NCI-H2196 (cell line): ENCODE measurements at regions not wholly inside any gene's neighbourhood (a gene's known extent, or its start where the extent isn't known, plus 50 kb on each side); places are given as distances from the start of the nearest gene placed in this dataset.
"Not testable (repeated sequence)": the region's sequence is repeated elsewhere in the genome, so short reads cannot be mapped to it uniquely, and the experiment has no call there.

ENCODE experiments used
- DNase-seq: peaks from one replicate; lab custom pipeline; 2025; ENCODE audit not compliant: unreplicated experiment; lab: John Stamatoyannopoulos, UW

DNA sequence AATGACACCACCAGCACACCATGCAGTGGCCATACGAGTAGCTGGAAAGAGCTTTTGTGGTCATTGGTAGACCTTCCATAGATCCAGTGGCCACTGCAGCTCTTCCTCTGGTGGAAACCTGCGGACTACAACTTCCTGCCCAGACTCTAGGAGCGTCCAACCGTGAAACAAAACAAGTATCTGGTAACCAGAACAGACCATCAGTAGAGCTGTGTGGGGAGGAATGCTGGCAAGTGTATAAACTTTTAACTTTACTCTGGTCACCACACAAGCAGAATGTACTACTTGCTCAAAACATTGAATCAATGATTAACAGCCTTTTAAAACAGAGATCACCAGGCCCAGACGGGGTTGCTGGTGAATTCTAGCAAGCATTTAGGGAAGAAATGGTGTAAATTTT, 154.7 kb upstream of the DGKB start:
- no peak for DNase-seq

DNA sequence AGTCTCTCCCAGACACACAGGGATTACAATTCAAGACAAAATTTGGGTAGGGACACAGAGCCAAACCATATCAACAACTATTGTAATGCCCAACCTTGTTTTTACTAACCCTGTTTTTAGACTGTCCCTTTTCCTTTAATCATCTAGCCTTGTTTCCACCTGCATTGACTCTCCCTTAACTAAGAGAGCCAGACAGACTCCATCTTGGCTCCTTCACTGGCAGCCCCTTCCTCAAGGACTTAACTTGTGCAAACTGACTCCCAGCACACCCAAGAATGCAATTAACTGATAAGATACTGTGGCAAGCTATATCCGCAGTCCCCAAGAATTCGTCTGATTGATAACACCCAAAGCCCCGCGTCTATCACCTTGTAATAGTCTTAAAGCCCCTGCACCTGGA, 151.8 kb upstream of the DGKB start:
- not testable (repeated sequence) for DNase-seq

DNA sequence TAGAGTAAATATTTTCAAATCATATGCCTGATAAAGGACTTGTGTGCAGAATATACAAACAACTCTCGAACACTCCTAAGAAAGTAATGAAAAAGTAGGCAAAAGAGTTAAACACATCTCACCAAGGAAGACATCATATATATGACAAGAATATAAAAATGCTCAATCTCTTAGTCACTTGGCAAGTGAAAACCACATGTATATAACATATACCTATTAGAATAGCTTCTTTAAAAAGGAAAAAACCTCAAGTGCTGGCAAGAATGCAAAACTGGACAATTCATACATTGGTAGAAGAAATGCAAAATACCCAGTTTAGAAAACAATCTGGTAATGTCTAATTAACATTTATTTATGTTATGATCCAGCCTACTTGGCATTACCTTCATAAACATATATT, 146.6 kb upstream of the DGKB start:
- DNase-seq = no peak

DNA sequence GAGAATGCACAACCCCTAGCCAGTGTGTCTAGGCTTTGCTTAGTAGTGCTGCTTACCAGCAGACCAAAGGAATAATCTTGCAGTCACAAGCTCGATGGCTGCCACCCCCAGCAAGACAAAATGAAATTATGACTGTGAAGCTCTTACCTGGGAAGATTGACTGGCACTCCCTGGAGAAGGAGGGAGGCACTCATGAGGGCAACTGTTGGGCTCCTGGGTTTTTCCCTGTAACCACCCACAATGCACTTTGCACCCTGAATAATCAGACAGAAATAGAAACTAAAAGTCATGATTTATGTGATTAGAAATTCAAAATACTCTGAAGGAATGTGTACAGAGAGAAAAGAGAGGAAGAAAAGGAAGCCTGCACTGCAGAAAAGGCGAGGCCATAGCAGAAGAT, 144.3 kb upstream of the DGKB start:
- DNase-seq = no peak

DNA sequence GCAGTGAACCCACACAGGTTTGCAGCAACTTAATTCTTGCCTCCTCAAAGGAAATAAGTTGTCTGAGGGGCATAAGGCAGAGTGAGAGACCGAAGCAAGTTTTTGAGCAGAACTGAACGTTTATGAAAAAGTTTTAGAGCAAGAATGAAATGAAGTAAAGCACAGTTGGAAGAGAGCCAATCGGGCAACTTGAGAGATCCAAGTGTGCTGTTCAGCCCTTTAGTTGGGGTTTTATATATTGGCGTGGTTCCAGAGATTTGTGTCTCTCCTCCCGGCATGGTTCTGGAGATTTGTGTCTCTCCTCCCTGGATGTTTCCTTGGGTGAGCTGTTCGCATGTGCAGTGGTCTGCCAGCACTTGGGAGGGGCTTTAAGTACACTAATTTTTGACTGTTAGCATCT, 141.4 kb upstream of the DGKB start:
- DNase-seq = no peak

DNA sequence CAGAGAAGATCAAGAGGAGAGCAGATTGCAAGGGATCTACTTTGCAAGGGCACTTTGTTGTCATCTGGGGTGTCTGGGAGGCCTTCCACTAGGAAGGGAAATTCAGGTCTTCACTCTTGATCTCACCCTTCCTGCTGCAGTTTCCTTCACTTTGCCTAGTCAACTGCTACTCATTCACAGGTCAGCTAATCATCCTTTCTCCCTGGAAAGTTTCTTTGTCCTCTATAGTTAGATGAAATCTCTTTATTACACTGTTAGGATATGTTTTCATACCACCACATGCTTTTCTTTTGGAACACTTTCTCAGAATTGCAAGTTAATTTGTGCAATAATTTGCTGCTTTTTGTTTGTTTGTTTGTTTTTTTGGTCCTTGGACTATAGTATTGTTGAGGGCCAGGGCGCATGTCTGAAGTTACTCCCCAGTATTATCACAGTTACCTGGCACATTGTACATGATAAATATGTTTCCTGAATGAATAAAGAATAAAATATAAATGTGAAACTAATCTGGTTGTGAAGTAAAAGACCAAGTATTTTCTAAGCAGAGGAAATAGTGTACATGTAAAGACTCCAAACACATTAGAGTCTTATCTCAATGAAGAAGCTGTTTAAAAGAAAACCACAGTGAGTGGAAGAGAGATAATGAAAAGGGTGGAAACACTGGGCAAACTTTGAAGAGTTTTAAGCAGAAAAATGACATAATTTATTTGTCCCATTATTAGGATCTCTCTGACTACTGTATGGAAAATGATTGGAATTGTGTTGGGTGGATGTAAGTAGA, 139.9 kb upstream of the DGKB start:
- no peak for DNase-seq

DNA sequence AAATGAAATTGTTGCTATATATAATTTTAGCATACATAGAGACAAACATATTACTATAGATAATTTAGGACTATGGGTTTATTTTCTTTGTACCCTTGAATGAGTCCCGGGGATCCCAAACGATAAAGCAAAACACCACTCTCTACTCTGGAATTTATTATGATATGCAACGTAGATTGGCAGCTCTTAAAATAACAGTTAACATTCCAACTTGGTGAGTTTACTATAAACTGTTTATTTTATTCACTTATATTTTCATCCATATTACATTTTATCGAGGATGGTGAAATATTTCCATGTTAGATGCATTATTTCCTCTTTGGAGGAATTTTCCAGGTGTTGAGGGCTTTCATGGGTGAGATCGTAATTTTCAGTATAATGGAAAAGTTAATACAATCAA, 138.7 kb upstream of the DGKB start:
- DNase-seq = no peak

DNA sequence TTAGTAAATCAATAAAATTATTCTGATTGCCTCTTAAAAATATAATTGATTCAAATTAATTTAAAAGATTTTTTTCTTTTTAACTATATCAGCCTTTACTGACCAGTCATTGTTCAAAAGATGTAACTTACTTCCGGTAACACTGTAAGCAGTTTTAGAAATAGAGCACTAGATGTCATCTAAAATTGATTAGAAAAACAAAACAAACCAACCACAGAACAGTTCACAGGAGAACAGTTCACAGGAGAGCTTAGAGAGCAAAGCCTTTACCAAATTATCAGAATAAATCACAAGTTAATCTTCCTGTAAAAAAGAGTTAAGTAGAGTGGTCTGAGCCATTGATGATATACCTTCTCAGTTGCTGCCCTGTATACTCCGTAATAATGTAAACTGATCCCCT, 133.3 kb upstream of the DGKB start:
- DNase-seq = no peak

DNA sequence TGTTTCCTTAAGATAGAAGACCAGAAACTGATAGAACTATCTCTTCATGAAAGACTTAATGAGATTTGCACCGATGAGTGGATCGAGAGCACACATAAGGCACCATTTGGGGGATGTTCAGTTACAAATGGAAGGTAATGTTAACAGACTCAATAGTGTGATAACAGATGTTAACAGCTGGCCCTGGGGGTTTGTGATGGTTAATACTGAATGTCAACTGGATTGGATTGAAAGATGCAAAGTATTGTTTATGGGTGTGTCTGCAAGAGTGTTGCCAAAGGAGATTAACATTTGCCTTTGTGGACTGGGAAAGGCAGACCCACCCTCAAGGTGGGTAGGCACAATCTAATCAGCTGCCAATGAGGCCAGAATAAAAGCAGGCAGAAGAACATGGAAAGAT, 130.5 kb upstream of the DGKB start:
- no peak for DNase-seq

DNA sequence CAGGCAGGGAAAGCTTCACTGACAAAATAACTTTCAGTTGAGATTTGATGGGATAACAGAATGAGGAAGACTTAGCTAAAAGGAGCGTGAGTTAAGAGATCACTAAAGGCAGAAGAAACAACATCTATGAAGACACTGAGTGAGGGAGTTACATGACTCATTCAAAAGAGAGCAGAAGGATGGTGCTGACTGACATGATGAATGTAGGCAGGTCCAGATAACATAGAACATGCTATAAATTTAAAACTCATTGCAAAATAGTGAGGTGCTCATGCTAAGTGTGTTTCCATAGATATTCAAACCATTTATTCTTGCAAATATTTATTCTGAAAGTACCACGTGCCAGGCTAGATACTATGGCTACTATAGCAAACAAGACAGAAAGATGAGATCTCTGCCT, 116.4 kb upstream of the DGKB start:
- DNase-seq = no peak

DNA sequence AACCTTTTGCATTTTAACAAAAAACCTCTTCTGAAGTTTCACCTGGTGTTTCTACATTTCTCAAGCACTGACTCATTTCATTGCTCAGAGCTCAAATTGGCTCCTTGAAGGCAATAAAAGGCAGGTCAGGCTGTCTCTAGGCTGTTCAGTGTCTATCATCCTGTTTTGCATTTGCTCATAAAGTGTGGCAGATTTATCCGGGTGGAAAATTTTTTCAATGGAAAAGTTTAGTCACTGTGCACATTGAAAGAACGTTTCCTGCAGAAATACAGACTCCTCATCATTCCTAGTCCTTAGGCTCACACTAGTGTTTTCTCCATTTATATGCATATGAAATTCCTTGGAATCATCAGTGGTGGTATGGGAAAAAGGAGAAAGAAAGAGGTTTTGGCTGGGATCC, 114.2 kb upstream of the DGKB start:
- no peak for DNase-seq

DNA sequence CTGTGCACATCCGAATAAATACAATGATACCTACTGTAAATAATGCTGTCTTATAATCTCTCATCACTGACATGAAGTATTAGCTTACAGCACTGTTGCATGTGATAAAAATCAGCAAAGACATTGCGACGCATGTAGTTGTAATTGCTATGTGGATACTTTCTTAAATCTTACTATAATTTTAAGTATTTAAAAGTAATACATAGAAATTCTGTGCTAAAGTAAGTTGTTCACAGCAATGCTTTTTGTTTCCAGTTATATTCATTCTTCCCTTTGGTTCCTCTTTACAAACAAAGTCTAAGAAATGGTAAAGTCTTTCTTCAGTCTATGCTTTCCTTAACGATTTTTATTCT, 113.7 kb upstream of the DGKB start:
- DNase-seq = no peak

DNA sequence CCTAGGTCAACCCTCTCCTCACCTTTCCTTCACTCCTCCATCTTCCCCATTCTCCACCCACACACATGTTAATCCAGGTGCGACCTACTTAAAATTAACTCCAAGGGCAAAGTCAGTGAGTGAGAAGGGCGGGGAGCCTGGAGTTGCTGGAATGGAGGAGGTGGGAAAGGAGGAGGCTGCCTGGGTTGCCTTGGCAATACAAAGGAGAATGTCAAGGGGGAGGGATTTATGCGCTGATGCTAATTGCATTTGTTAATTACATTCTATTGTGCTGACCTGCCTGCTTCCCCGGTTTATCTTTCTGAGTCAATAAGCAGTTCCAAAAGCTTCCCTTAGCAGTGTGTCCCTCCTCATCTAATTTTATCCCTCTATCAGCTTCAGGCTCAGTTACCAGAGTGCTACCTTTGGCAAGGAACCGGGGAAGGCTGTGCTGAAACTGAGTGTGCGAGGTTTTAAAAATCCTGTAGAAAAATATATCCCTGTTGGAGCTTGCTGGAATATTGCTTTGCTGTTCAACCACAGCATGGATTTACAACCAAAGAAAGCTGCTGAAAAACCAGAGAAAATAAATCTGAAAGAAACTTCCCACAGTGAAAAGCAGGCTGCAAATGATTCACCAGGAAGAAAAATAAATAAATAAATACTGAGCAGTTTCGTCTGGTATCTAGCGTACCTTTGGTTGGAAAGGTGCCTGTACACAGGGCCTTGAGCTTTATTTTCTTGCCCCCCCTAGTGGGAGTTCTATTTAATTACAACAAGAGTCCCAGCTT, 113.2 kb upstream of the DGKB start:
- peak; percentile 82 for DNase-seq

DNA sequence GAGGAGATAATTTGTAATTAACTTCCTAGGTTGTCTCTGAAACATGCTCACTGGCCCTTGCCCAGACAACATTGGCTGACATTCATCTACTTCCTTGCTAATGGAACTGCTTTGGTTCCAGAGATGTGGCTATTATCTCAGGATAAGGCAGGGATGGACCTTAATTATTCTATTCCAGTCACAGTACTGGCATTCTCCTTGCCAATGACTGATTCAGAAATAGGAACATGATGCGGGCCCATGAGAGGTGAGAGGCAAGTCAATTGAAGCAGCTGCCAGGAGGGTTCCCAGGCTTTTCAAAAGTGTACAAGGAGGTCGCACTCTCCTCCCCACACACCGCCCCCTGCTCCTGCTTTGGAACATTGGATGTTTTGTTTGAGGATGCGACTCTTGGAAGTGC, 109.6 kb upstream of the DGKB start:
- no peak for DNase-seq

DNA sequence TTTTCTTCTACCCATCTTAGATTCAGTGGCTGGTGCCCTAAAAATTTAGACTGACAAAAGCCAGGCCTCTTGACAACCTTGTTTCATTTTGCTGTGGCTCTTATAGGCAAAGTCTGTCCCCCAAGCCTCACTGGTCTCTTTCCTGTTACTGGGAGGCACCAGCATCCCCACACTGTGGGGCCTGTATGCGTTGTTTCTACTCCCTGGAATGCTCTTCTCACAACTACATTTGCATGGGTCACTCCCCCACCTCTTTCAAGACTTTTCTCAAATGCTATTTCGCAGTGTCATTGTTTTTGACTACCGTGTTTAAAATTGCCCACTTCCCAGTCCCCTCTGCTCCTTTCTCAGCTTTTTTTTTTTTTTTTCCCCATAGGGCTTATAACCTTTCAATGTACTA, 108.7 kb upstream of the DGKB start:
- DNase-seq = no peak

DNA sequence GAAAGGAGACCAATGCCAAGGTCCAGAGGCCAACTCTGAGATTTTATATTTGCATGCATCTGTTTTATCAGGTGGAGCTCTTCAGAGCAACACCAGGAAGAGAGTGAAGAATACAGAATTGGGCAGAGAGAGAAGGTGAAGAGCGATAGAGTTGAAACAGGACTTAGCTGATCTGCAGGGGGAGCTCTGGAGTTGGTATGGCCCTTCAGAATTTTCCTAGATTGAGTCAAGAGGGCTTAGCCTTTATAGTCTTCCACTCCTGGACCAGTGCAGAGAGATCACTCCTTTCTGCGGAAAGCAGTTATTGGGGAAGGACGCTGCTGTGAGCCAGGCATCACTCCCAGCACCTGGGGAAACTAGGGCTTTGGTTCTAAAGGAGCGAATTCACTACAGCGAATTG, 105.0 kb upstream of the DGKB start:
- no peak for DNase-seq

DNA sequence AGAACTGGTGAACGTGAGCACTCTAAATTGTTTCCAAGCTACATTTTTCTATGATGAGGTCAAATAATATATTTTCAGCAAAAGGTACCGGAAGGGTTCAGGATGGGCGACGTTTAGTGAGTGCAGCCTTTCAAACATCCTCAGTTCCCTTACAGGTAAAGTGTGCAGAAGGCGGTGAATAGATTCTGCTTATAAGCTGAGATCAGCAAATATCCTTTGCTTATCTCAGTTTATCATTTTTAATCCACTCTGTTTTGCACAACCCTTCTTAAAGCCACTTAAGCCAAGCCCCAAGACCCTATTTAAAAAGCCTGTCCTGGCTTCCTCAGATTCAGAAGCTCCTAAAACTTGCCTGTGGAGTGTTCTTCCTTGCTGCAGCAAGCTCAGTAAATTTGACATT, 103.1 kb upstream of the DGKB start:
- no peak for DNase-seq

DNA sequence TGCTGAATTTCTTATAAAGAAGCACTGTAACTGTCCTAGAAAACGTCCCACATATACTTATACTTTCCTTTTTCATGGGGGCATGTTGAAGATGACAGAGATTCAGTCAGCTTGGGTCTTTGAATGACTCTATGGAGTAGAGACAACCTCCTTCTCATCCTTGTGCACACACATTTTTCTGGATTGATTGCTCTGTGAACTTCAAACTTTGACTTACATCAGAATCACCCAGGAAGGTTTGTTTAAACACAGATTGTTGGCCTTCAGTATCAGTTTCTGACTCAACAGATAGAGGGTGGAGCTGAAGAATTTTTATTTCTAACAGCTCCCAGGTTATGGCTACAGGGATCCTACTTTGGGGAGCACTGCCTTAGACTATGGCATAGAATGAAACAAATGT, 97.6 kb upstream of the DGKB start:
- no peak for DNase-seq

DNA sequence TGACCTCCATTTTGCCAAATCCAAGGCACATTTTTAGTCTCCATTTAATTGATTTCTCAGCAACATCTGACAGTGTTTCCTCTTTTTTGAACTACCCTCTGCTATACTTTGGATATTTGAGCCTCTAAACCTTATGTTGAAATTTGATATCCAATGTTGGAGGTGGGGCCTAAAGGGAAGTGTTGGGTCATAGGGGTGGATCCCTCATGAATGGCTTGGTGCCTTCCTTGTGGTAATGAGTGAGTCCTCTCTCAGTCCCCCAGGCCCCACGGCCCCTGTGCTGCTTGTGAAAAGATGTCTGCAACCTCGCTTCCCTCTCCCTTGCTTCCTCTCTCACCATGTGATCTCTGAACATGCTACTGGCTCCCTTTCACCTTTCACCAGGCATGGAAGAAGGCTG, 96.8 kb upstream of the DGKB start:
- no peak for DNase-seq

DNA sequence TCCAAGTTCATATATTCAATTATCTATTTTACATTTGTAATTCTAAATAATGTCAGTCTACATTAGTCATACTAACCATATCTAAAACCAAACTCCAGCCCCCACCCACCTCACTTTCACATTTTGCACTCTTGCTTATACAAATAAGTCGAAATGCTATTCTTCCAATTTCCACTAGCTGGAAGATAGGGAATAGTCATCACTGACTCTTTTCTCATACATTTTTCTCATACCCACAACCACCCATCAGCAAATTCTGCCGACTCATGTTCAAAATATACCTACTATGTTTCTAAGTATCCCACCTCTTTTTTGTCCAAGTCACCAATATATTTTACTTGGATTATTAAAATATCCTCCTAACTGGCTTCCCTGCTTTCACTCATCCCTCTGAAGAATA, 93.2 kb upstream of the DGKB start:
- DNase-seq = no peak

DNA sequence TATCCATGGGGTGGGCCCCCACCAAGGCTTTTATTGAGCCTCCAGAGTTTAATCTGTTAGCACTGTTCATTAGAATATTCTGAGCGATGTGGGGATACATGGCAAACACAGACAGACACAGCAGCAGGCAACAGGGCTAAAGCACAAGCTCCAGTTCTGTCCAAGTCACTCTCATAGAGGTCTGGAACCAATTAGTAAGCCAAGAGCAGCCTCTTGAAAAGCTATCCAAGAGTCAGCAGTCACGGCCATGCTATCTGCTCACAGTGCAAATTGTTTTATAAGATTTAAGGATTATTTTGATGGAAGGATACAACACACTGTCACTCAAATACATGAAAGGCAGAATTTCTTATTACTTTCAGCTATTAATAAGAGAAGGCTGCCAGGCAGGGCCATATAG, 86.4 kb upstream of the DGKB start:
- no peak for DNase-seq

DNA sequence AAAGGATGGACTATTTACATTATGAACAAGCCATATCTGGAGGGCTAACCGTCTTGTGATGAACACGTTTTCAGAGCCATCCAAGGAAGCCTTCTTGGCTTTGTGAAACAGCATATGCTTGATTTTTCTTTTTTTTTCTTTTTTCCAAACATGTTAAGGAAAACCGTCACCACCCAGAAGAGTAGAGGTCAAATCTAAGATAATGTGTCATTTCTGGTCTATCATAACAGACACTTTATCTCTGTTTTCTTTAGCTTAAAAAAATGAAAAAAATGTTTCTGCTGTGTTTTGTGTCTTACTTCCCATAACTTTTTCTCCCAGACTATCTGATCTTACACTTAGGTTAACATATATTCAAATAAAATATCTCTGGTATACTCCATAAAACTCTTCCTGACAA, 76.1 kb upstream of the DGKB start:
- DNase-seq = no peak

DNA sequence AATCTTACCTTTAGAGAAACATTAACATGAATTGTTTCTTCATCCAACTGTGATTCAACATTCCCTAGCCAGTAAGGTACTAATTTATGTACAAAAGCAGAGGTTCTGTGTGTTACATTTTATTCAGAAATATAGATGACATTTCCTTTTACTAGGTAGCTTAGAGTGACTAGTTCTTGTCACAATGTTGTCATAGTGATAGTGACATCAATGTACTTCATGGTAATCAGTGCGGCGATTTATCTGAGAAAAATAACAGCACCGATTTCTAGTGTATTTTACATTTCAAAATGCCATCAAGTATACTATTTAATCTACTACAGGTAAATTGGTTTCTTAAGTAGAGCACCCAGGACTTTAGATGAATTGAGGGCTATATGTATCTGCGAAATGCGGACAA, 72.1 kb upstream of the DGKB start:
- DNase-seq = no peak
